K562 (cell line): ENCODE measurements at regions not wholly inside any gene's neighbourhood (a gene's known extent, or its start where the extent isn't known, plus 50 kb on each side); places are given as distances from the start of the nearest gene placed in this dataset.

Experiments
- ATAC-seq: fragments of 200-7000 bp; cut with Tn5 transposase; 3 replicates; pipeline ENCODE4 v1.9.1; 2020; ENCODE audit warnings: moderate library complexity
- BruUV-seq: library from RNA; stranded (reverse); fragments of 400-500 nt; replicated peaks from 2 replicates; lab custom pipeline; 2021; lab: Mats Ljungman, UMichigan
- CTCF ChIA-PET: fragments of 300-600 bp; formaldehyde crosslinking; extraction: SDS; loops from one replicate; lab custom pipeline; 2021; ENCODE audit warnings: low intra/inter-chr PET ratio; lab: Yijun Ruan, JAX
- POLR2A ChIA-PET: fragments of 300-600, 350-650 bp; sonication (Branson Sonifier 250); formaldehyde crosslinking; extraction: SDS; loops from one replicate; lab custom pipeline; 2021; ENCODE audit warnings: antibody characterized with exemption, inconsistent platforms; lab: Yijun Ruan, JAX
- DNase-seq, 4 experiments: peaks; one replicate each; pipeline versions ENCODE4 v3.0.0 to v3.0.0-alpha.2; 2011 to 2018; ENCODE audit warnings: low spot score in 3 of 4, mixed read lengths in 3 of 4; ENCODE audit errors: extremely low read depth in 1 of 4
- FAIRE-seq: peaks from 2 replicates; lab custom pipeline; 2011; peaks lifted over from hg19 to GRCh38; lab: Jason Lieb, UNC
- H2AFZ ChIP-seq: 2 replicates; pipeline ENCODE4 v1.6.0; 2011; ENCODE audit warnings: low read depth, low read length, control low read depth, inconsistent platforms
- H3K27ac ChIP-seq: fragments of 200-600 bp; 3 replicates; pipeline ENCODE4 v1.8.0; 2011; ENCODE audit warnings: low read depth, mild to moderate bottlenecking, control low read depth, inconsistent platforms, low read length, moderate library complexity, mixed read lengths; ENCODE audit errors: extremely low read depth
- H3K27me3 ChIP-seq, 2 experiments: fragments of 300-600 bp in 1 of 2; 2 replicates in 1 of 2; 3 replicates in 1 of 2; pipeline versions ENCODE4 v1.6.0 to v1.8.0; 2011; ENCODE audit warnings: inconsistent platforms in 2 of 2, low read length in 2 of 2, mild to moderate bottlenecking in 1 of 2, mixed read lengths in 1 of 2, moderate library complexity in 1 of 2; ENCODE audit not compliant: control insufficient read depth in 2 of 2, insufficient read depth in 2 of 2
- H3K36me3 ChIP-seq: fragments of 300-600 bp; 3 replicates; pipeline ENCODE4 v1.8.0; 2011; ENCODE audit warnings: mild to moderate bottlenecking, low read length, inconsistent platforms; ENCODE audit not compliant: control insufficient read depth, insufficient read depth
- H3K4me1 ChIP-seq, 2 experiments: fragments of 200-600 bp in 1 of 2; replicated peaks in 1 of 2; 2 replicates in 1 of 2; 3 replicates in 1 of 2; pipeline versions ENCODE4 v1.5.1 to v1.8.0; 2011; ENCODE audit warnings: inconsistent platforms in 2 of 2, low read length in 2 of 2, mild to moderate bottlenecking in 1 of 2, mixed read lengths in 1 of 2, moderate library complexity in 1 of 2; ENCODE audit not compliant: control insufficient read depth in 2 of 2, insufficient read depth in 2 of 2
- H3K4me2 ChIP-seq: 2 replicates; pipeline ENCODE4 v1.6.1; 2011; ENCODE audit warnings: low read length, control low read depth, inconsistent platforms, mixed read lengths; ENCODE audit not compliant: insufficient read depth
- H3K4me3 ChIP-seq: fragments of 200-600 bp; sonication (generic), shearing (Covaris generic); 2 replicates; pipeline ENCODE4 v1.5.1; 2016; ENCODE audit warnings: control low read depth, inconsistent platforms
- H3K79me2 ChIP-seq: fragments of 200-600 bp; 3 replicates; pipeline ENCODE4 v1.8.0; 2011; ENCODE audit warnings: low read length, inconsistent platforms; ENCODE audit not compliant: control insufficient read depth, insufficient read depth
- H3K9ac ChIP-seq, 2 experiments: 2 replicates each; pipeline versions ENCODE4 v1.6.0 to v1.6.1; 2011; ENCODE audit warnings: low read depth in 2 of 2, low read length in 2 of 2, control low read depth in 1 of 2, inconsistent platforms in 1 of 2, mild to moderate bottlenecking in 1 of 2, mixed read lengths in 1 of 2; ENCODE audit not compliant: insufficient read depth in 1 of 2
- H3K9me1 ChIP-seq: one replicate; pipeline ENCODE4 v1.6.0; 2011; ENCODE audit warnings: inconsistent platforms, mild to moderate bottlenecking, low read length, moderate library complexity; ENCODE audit not compliant: control insufficient read depth, insufficient read depth
- H3K9me3 ChIP-seq: replicated peaks from 2 replicates; pipeline ENCODE4 v1.5.1; 2011; ENCODE audit warnings: low read depth, low read length, inconsistent platforms; ENCODE audit not compliant: control insufficient read depth, insufficient read depth
- H4K20me1 ChIP-seq: replicated peaks from 2 replicates; pipeline ENCODE4 v1.6.1; 2011; ENCODE audit warnings: low read length, inconsistent platforms, mixed read lengths; ENCODE audit not compliant: control insufficient read depth, insufficient read depth
- BRD4 ChIP-seq: fragments of 200-600 bp; sonication (generic); IDR thresholded peaks from 2 replicates; pipeline ENCODE4 v1.6.1; 2017; ENCODE audit warnings: inconsistent platforms
- CBX5 ChIP-seq: IDR thresholded peaks from 2 replicates; pipeline ENCODE4 v1.6.1; 2014; ENCODE audit warnings: low read depth, borderline replicate concordance
- GTF2A2 ChIP-seq: IDR thresholded peaks from 2 replicates; pipeline ENCODE4 v1.6.1; 2016; ENCODE audit warnings: mild to moderate bottlenecking, missing genetic modification characterization, missing compliant biosample characterization
- HNRNPH1 ChIP-seq: fragments of 200-400 bp; formaldehyde crosslinking; optimal IDR thresholded peaks from 2 replicates; pipeline ENCODE3; 2017; ENCODE audit warnings: low read depth, mild to moderate bottlenecking, low read length, moderate library complexity
- HNRNPK ChIP-seq: fragments of 200-400 bp; formaldehyde crosslinking; IDR thresholded peaks from one replicate; pipeline ENCODE4 v1.6.1; 2018; ENCODE audit warnings: mild to moderate bottlenecking, low read depth, low read length; ENCODE audit not compliant: poor library complexity, severe bottlenecking
- HNRNPLL ChIP-seq: fragments of 200-400 bp; formaldehyde crosslinking; IDR thresholded peaks from 2 replicates; pipeline ENCODE4 v1.6.1; 2017; ENCODE audit warnings: low read length, low read depth, mild to moderate bottlenecking; ENCODE audit not compliant: poor library complexity, severe bottlenecking
- IFI16 ChIP-seq: fragments of 250-450 bp; sonication (Bioruptor Pico); IDR thresholded peaks from 2 replicates; pipeline ENCODE4 v2.1.2; 2022; ENCODE audit warnings: mild to moderate bottlenecking, inconsistent platforms
- POU5F1 ChIP-seq: fragments of 150-350 bp; IDR thresholded peaks from 2 replicates; pipeline ENCODE4 v1.6.1; 2014; ENCODE audit warnings: borderline replicate concordance, low read length, low read depth, mild to moderate bottlenecking; ENCODE audit not compliant: partially characterized antibody
- STAG1 ChIP-seq: sonication (generic); formaldehyde crosslinking; IDR thresholded peaks from 2 replicates; pipeline ENCODE4 v1.5.0; 2020; ENCODE audit warnings: missing genetic modification reagents, borderline replicate concordance
- ZKSCAN1 ChIP-seq: fragments of 150-350 bp; IDR thresholded peaks from 2 replicates; pipeline ENCODE4 v1.6.1; 2016; ENCODE audit warnings: low read depth, low read length
- ZNF174 ChIP-seq: fragments of 250-450 bp; sonication (Bioruptor Pico); IDR thresholded peaks from 2 replicates; pipeline ENCODE4 v1.4.0; 2020; ENCODE audit warnings: mild to moderate bottlenecking
- ZNF197 ChIP-seq: fragments of 200-800 bp; sonication (Bioruptor generic); IDR thresholded peaks from 2 replicates; pipeline ENCODE4 v1.6.1; 2016; ENCODE audit warnings: low read depth, missing genetic modification characterization, missing compliant biosample characterization
- ZNF445 ChIP-seq: fragments of 250-450 bp; sonication (Bioruptor Pico); IDR thresholded peaks from 2 replicates; pipeline ENCODE4 v1.4.0; 2020; ENCODE audit warnings: low read depth, mild to moderate bottlenecking, moderate library complexity
- WGBS: fragments of 100-300 bp; shearing (Covaris generic); methylation state at CpG from one replicate; pipeline ENCODE4 v1.1.6; 2016; ENCODE audit warnings: low coverage, mixed read lengths; ENCODE audit not compliant: insufficient coverage; ENCODE audit errors: missing lambda C conversion rate; 5-methylcytosine and 5-hydroxymethylcytosine counted together
- in situ Hi-C: fragments of 300-500 bp; cut with MboI; formaldehyde crosslinking; loops from 4 replicates; pipeline ENCODE4 v1.15.0; 2018; ENCODE audit warnings: inconsistent platforms, mixed read lengths
- intact Hi-C: fragments of 100-400 bp; cut with micrococcal nuclease; formaldehyde crosslinking; loops from 2 replicates; pipeline ENCODE4 v1.14.2; 2022
- TF ChIP-seq, protein P1 (sequence below), 2 experiments: fragments of 450-650 bp in 1 of 2; sonication (generic) in 1 of 2; formaldehyde crosslinking; conservative IDR thresholded peaks; 2 replicates each; pipeline versions ENCODE4 v1.4.0 to v1.8.1; 2020 to 2022; ENCODE audit warnings: mild to moderate bottlenecking in 1 of 2, missing genetic modification reagents in 1 of 2
- TF ChIP-seq, protein P2 (sequence below): fragments of 450-650 bp; IDR thresholded peaks from 2 replicates; pipeline ENCODE4 v1.6.1; 2014; ENCODE audit warnings: low read depth, mild to moderate bottlenecking, moderate library complexity, borderline replicate concordance
- TF ChIP-seq, protein P3 (sequence below): fragments of 450-650 bp; formaldehyde crosslinking; IDR thresholded peaks from 2 replicates; pipeline ENCODE4 v1.4.0; 2020; ENCODE audit warnings: mild to moderate bottlenecking, moderate library complexity

DNA sequence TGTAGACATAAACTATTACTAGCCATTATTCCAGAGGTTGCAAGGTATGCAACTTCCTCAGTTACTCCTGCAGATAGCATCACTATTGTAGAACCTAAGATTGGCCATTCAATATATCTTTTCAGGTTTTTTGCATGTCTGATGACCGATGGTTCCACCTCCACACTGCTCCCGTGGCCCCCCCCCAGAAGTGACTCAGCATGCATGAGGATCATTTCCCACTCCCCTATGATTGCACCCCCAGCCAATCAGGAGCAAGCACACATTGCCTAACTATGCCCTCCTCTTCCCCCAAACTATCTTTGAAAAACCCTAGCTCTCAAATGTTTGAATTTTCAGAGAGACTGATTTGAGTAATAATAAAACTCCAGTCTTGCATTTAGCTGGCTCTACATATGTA lies 601.4 kb upstream of the TLE4 start:
- H4K20me1 ChIP-seq: no peaks in the 10 kb centered on the region
- no peak overlapping the region for H3K4me3 ChIP-seq
- TF ChIP-seq HNRNPLL: no peak
- no peak for TF ChIP-seq IFI16 (CRISPR knock-in tag)
- no peak for TF ChIP-seq ZKSCAN1
- no peak for TF ChIP-seq ZNF445 (CRISPR knock-in tag)
- TF ChIP-seq BRD4: no peak
- TF ChIP-seq, protein P1, sequence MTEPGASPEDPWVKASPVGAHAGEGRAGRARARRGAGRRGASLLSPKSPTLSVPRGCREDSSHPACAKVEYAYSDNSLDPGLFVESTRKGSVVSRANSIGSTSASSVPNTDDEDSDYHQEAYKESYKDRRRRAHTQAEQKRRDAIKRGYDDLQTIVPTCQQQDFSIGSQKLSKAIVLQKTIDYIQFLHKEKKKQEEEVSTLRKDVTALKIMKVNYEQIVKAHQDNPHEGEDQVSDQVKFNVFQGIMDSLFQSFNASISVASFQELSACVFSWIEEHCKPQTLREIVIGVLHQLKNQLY (CRISPR knock-in tag; conservative IDR thresholded peaks at IDR 0.05): no peak
- TF ChIP-seq CBX5: no peak
- TF ChIP-seq, protein P2, sequence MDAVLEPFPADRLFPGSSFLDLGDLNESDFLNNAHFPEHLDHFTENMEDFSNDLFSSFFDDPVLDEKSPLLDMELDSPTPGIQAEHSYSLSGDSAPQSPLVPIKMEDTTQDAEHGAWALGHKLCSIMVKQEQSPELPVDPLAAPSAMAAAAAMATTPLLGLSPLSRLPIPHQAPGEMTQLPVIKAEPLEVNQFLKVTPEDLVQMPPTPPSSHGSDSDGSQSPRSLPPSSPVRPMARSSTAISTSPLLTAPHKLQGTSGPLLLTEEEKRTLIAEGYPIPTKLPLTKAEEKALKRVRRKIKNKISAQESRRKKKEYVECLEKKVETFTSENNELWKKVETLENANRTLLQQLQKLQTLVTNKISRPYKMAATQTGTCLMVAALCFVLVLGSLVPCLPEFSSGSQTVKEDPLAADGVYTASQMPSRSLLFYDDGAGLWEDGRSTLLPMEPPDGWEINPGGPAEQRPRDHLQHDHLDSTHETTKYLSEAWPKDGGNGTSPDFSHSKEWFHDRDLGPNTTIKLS: no peak
- TF ChIP-seq, protein P3, sequence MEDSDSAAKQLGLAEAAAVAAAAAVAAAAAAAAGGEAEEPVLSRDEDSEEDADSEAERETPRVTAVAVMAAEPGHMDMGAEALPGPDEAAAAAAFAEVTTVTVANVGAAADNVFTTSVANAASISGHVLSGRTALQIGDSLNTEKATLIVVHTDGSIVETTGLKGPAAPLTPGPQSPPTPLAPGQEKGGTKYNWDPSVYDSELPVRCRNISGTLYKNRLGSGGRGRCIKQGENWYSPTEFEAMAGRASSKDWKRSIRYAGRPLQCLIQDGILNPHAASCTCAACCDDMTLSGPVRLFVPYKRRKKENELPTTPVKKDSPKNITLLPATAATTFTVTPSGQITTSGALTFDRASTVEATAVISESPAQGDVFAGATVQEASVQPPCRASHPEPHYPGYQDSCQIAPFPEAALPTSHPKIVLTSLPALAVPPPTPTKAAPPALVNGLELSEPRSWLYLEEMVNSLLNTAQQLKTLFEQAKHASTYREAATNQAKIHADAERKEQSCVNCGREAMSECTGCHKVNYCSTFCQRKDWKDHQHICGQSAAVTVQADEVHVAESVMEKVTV: no peak
- no peak for TF ChIP-seq GTF2A2 (tag)
- TF ChIP-seq ZNF174 (CRISPR knock-in tag): no peak
- TF ChIP-seq HNRNPH1: no peak
- TF ChIP-seq HNRNPK: no peak
- no peak for TF ChIP-seq POU5F1
- no peak for TF ChIP-seq ZNF197 (CRISPR knock-in tag)
- no peak for TF ChIP-seq STAG1 (CRISPR knock-in tag)
- no peak overlapping the region for H3K27ac ChIP-seq
- no peak for FAIRE-seq
- no peak for DNase-seq
- no peaks in the 10 kb centered on the region for H3K9me3 ChIP-seq
- ChIA-PET CTCF (no interaction called here), POLR2A (no interaction called here)
- in situ Hi-C loops: no loop called here
- WGBS: 0% methylated on average over 1 of the region's 2 CpGs
- H3K36me3 ChIP-seq: no peaks in the 10 kb centered on the region
- H2AFZ ChIP-seq: no peak overlapping the region
- no peaks in the 10 kb centered on the region for H3K9me1 ChIP-seq
- BruUV-seq: no TSS peak
- H3K79me2 ChIP-seq: no peaks in the 10 kb centered on the region
- no peak for ATAC-seq
- H3K27me3 ChIP-seq: no peaks in the 10 kb centered on the region
- H3K4me2 ChIP-seq: no peak overlapping the region
- no peaks in the 10 kb centered on the region for H3K4me1 ChIP-seq
- no peak overlapping the region for H3K9ac ChIP-seq
- intact Hi-C loops: no loop called here
